Tibial nerve (tissue), 4 donors: ENCODE measurements at regions not wholly inside any gene's neighbourhood (a gene's known extent, or its start where the extent isn't known, plus 50 kb on each side); places are given as distances from the start of the nearest gene placed in this dataset.
"Not testable (repeated sequence)": the region's sequence is repeated elsewhere in the genome, so short reads cannot be mapped to it uniquely, and the experiment has no call there.

Experiments used
- DNase-seq, 2 donors: peaks; one replicate each; pipeline ENCODE4 v3.0.0-alpha.2; 2019; ENCODE audit warnings: low spot score in 2 of 2
- H3K27ac ChIP-seq, 4 donors: fragments of 200-600 bp; sonication (generic) in 3 of 4; one replicate each; pipeline ENCODE4 v1.5.1; 2017 to 2019; ENCODE audit warnings: mild to moderate bottlenecking in 1 of 4
- H3K27me3 ChIP-seq, 2 donors: fragments of 200-600 bp; sonication (generic) in 1 of 2; one replicate each; pipeline versions ENCODE4 v1.5.1 to v1.6.0; 2017 to 2019
- H3K36me3 ChIP-seq, 3 donors: fragments of 200-600 bp; sonication (generic); one replicate each; pipeline ENCODE4 v1.5.1; 2018 to 2019
- H3K4me1 ChIP-seq, 4 donors: fragments of 200-600 bp; sonication (generic) in 3 of 4; one replicate each; pipeline ENCODE4 v1.5.1; 2017 to 2019
- H3K4me3 ChIP-seq, 4 donors: fragments of 200-600 bp; sonication (generic) in 3 of 4; one replicate each; pipeline ENCODE4 v1.5.1; 2017 to 2019; ENCODE audit warnings: mild to moderate bottlenecking in 1 of 4, moderate library complexity in 1 of 4
- H3K9me3 ChIP-seq, 4 donors: fragments of 200-600 bp; sonication (generic) in 3 of 4; one replicate each; pipeline ENCODE4 v1.5.1; 2017 to 2019
- EP300 ChIP-seq, 2 donors: sonication (generic); formaldehyde crosslinking; IDR thresholded peaks; one replicate each; pipeline ENCODE4 v1.6.1; 2017; ENCODE audit warnings: antibody characterized with exemption in 2 of 2, mild to moderate bottlenecking in 1 of 2
- POLR2A ChIP-seq, 2 donors: fragments of 450-650 bp; IDR thresholded peaks; one replicate each; pipeline ENCODE4 v1.6.1; 2017; ENCODE audit warnings: antibody characterized with exemption in 2 of 2, mild to moderate bottlenecking in 2 of 2, moderate library complexity in 2 of 2
- WGBS, 2 donors: methylation state at CpG; one replicate each; pipeline ENCODE4 v1.1.5; 2018; 5-methylcytosine and 5-hydroxymethylcytosine counted together
- TF ChIP-seq, protein P1 (sequence below), 5 experiments: fragments of 200-600 bp in 3 of 5; fragments of 450-650 bp in 2 of 5; sonication (generic) in 3 of 5; IDR thresholded peaks; one replicate each; pipeline ENCODE4 v1.5.1; 2016 to 2019; ENCODE audit warnings: antibody characterized with exemption in 5 of 5, mild to moderate bottlenecking in 3 of 5, moderate library complexity in 2 of 5

- not testable (repeated sequence) for H3K27ac ChIP-seq, H3K27me3 ChIP-seq, H3K4me1 ChIP-seq, H3K9me3 ChIP-seq, H3K4me3 ChIP-seq, DNase-seq
- H3K36me3 ChIP-seq = peaks cover 0 to 89% (median 15%) of the 10 kb centered on the region in 3 donors
- 95 to 98% methylated on average over 8 to 24 of the region's 27 CpGs for WGBS, 2 donors
Observed at GRCh38 chr7:149553991-149554390, 56.4 kb upstream of the ZNF746 start.

DNA sequence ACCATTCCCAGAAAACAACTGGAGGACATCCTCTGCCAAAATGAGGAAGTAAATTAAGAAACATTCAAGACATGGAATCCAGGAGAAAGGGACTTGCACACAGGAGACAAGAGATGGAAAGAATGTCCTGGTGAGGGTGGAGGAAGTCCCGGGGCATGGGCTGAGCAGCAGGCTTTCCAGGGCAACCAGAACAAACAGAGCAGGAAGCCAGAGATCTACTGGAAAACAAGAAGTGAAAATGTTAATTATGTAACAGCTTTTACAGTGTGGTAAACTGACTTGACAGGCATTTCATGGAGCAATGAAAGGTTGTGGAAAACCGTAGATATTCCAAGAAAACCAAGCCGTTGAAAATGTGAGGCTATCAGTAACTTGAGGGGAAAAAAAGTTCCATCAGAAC lies 55.2 kb upstream of the ZNF746 start:
- Histone ChIP-seq H3K9me3 (no peaks in the 10 kb centered on the region), H3K27me3 (no peaks in the 10 kb centered on the region), H3K27ac (no peak overlapping the region), H3K4me3 (no peak overlapping the region), H3K4me1 (no peaks in the 10 kb centered on the region), H3K36me3 (peaks cover 3 to 90% (median 21%) of the 10 kb centered on the region in 3 donors)
- DNase-seq = no peak
- TF ChIP-seq POLR2A (IDR thresholded peaks at IDR 0.05) = no peak
- TF ChIP-seq, protein P1, sequence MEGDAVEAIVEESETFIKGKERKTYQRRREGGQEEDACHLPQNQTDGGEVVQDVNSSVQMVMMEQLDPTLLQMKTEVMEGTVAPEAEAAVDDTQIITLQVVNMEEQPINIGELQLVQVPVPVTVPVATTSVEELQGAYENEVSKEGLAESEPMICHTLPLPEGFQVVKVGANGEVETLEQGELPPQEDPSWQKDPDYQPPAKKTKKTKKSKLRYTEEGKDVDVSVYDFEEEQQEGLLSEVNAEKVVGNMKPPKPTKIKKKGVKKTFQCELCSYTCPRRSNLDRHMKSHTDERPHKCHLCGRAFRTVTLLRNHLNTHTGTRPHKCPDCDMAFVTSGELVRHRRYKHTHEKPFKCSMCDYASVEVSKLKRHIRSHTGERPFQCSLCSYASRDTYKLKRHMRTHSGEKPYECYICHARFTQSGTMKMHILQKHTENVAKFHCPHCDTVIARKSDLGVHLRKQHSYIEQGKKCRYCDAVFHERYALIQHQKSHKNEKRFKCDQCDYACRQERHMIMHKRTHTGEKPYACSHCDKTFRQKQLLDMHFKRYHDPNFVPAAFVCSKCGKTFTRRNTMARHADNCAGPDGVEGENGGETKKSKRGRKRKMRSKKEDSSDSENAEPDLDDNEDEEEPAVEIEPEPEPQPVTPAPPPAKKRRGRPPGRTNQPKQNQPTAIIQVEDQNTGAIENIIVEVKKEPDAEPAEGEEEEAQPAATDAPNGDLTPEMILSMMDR (IDR thresholded peaks at IDR 0.05) = no peak
- TF ChIP-seq EP300 (IDR thresholded peaks at IDR 0.05) = no peak
- 79 to 89% methylated on average over 3 of the region's 3 CpGs for WGBS, 2 donors
